CD4-positive, alpha-beta T cell treated with Interleukin-1 beta for 1 hour (primary cell): ENCODE measurements at regions not wholly inside any gene's neighbourhood (a gene's known extent, or its start where the extent isn't known, plus 50 kb on each side); places are given as distances from the start of the nearest gene placed in this dataset.
A peak's percentile ranks its signal among the peaks of the same experiment; 100 is the strongest.

Experiments
- DNase-seq, 2 donors: peaks; one replicate each; pipeline ENCODE4 v3.0.0-alpha.2; 2020 to 2022

GRCh38 chr12:47610686-47611252 is 95.1 kb downstream of the RPAP3 start:
- DNase-seq, result no peak

GRCh38 chr12:47609806-47610205 is 96.0 kb downstream of the RPAP3 start:
- DNase-seq, result no peak

GRCh38 chr12:47608671-47609070 is 97.2 kb downstream of the RPAP3 start:
- peak in 1 of 2 donors; percentile 6 for DNase-seq

- no peak for DNase-seq
These were observed 101.5 kb downstream of the RPAP3 start for GRCh38 chr12:47604221-47604873.

GRCh38 chr12:47602949-47603558 is 102.8 kb downstream of the RPAP3 start:
- DNase-seq, result no peak

- no peak for DNase-seq
These were observed 103.5 kb downstream of the RPAP3 start for GRCh38 chr12:47602325-47602724.

GRCh38 chr12:47601071-47601470 is 104.8 kb downstream of the RPAP3 start:
- DNase-seq, result no peak

DNA sequence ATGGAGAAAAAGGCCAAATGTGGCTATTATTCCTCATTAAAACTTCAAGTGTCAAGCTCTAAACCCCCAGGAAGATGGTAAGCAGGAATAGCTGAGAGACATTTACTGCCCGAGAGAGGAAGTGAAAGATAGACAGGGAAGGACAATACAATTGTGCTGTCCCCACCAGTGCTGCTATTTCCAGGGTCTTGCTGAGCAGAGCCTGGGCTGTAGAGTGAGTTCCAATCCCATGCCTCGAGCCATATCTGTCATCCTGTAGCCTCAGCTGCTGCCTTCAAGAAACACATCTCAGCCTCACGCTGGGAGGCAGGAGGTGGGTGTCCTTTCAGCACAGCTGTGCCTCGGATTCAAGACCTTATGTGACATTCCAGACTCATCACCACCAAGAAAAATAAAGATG is 114.0 kb downstream of the RPAP3 start:
- no peak for DNase-seq

GRCh38 chr12:47591361-47591791 is 114.5 kb downstream of the RPAP3 start:
- no peak for DNase-seq

DNA sequence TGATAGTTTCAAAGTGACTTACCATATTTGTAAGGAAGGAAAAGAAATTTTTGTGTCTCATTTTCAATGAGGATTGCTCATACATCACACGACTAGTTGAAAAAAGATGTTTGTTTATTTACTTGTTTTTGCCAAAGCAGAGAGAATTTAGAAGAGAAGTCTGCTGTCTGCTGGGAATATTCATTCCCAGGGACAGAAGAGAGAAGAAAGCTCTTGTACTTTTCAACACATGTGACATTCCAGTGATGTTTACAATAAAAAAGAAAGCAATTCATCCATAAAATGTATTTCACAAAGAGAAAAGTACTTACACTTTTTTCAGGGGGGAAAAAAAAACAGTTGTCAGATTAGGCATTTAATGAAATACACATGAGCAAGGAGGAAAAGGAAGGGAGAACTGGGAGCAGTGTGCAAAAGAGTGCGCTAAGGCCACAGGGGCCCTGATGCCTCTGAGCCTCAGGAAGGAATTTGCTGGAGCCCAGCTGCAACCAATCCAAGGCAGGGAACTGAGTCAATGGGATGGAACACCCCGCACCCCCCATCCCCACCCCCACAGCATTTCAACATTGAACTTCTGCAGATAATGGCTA is 115.0 kb downstream of the RPAP3 start:
- no peak for DNase-seq

DNA sequence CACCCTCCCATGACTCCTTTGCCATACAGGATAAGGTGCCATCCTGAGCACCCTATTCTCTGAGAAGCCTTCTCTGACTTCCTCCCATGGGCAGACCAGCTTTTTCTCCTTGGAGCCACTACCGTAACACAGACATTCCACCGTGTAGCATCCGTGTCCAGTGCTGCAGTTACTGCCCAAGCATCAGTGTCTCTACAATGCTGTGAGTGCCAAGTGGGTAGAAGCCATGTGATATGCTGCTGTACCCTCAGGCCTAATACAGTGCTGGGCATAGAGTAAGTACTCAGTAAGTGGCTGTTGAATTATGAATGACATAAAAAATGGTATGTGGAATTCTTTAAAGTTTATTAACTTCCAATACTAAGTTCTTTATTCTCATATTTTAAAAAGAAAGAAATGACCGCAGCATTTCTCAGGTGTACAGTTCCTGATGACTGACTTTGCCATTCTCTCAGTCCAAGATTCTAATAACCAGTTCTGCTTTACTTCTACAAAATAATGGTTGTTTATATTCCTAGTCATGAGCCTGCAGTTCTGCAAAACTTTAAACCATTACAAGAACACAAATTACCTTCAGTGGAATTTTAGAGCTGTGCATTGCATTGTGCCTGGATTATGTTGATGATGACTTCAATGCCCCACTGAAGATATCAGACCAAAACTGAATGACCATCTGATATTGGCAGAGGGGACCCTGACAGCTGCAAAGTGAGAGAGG is 118.7 kb downstream of the RPAP3 start:
- no peak for DNase-seq

- DNase-seq, result no peak
These were observed 120.3 kb downstream of the RPAP3 start for GRCh38 chr12:47585507-47585906.

DNA sequence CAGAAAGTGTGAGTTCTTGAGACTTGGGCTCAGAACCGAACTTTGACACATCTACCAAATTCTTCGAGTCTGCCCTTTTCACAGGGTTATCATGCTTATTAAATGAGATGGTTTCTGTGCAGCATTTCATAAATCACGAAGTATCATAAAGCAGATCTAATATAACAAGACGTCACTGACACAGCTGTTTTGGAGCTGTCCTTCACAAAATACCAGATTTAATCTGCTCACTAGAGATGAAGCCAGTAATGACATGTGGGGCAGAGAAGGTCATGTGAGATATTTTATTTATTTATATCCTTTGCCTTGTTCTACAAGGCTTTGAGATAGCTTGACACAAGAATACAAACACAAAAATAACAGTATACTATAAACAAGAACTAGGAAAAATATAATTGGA is 127.0 kb downstream of the RPAP3 start:
- no peak for DNase-seq

- no peak for DNase-seq
These were observed 128.4 kb downstream of the RPAP3 start for GRCh38 chr12:47577206-47577989.

DNA sequence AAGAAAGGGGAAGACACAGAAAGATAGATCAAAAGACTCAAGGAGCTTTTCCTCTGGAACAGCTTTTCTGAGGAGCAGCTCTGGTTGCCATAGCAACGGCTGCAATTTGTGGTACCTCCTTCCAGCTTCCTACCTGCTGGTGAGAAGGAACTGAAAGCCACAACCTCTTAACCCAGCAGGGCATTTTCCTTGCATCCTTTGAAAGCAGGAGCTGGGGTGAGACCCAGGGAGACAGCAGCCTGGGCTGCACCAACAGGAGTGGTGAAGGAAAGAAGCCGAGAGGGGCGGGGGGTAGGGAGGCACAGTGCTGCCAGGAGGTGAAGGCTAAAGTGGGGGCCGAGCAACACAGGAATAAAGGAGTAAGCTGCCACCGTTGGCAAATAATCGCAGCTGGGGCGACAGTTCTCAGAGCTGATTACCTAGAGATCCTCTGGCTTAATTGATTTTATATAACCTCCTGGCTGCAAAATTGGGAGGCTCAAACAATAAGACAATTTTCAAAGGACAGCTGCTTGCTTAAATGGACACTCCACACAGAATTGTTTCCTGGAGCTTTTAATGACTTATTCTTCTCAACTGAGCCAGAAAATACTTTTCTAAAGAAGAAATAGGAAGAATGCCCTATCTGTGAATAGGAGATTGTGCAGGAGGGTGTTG is 129.4 kb downstream of the RPAP3 start:
- DNase-seq, result no peak

- no peak for DNase-seq
These were observed 131.4 kb downstream of the RPAP3 start for GRCh38 chr12:47574252-47575021.

DNA sequence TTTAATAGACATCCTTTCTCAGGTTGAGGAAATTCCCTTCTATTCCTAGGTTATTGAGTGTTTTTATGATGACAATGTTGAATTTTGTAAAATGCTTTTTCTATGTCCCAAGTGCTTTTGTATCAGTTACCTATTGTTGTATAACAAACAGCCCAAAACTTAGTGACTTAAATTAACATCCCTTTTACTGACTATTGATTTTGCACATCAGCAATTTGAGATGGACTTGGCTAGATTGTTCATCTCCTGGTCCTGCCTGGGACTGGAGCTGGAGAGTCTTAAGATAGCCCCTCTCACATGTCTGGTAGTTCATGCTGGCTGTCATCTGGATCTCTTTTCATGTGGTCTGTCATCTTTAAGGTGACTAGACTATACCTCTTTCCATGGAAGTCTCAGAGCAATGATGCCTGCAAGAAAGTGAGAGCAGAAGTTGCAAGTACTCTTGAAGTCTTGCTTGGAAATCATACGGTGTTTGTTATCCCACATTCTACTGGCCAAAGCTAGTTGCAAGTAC is 132.6 kb downstream of the RPAP3 start:
- DNase-seq, result no peak

DNA sequence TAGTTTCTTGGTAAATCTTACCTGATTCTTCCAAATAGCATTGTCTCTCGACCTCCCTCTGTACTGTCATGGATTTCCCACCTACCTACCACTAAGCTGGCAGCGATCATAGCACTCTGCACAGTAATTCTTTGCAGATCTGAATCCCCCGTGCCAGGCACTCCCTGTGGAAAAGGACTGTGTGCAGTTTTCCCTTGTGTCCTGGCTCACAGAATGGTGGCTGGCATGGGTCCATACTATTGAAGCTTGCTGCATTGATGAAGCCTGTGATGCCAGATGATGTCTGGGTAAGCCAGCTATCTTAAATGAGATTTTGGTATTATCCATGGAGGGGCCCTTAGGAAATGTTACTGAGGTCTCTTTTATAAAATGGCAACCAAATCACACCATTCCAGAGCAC is 135.7 kb downstream of the RPAP3 start:
- no peak for DNase-seq

DNA sequence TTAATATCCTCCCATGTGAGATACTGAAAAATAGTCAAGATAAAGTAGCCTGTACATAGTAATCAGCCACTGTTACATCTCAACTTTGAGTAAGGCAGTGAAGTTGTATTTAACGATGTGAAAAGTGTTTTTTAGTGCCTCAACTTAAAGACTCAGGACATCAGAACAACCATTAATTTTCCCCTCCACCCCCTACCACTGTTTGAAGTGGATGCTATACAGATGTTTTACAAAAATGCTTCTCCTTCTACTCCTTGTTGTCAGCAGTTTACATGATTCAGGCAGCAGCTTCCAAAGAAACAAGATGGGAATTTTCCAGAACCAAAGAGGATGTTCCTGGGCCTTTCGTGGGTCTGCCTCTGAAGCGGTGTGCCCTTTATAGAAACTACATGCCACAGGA is 143.6 kb downstream of the RPAP3 start:
- no peak for DNase-seq

- no peak for DNase-seq
These were observed 144.1 kb downstream of the RPAP3 start for GRCh38 chr12:47561746-47562145.

DNA sequence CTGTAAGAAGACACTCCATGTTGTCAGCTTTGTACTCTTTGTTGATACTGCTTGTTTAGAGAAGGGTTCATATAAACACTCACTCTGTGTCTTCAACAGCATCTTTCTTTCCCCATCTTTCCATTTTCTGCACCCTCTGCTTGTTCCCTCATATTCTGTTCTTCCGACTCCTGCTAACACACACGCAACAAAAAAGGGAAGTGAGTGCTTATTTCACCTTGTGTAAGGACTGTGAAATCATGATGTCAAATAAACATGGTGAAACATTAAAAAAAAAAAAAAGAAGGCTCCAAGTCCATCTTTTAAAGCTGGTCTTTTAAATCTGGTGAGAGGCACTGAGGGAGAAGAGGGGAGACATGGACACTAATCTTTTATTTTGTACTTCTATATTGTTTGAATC is 145.4 kb downstream of the RPAP3 start:
- no peak for DNase-seq
